ENCODE measurements at regions not wholly inside any gene's neighbourhood (a gene's known extent, or its start where the extent isn't known, plus 50 kb on each side); places are given as distances from the start of the nearest gene placed in this dataset.

DNA sequence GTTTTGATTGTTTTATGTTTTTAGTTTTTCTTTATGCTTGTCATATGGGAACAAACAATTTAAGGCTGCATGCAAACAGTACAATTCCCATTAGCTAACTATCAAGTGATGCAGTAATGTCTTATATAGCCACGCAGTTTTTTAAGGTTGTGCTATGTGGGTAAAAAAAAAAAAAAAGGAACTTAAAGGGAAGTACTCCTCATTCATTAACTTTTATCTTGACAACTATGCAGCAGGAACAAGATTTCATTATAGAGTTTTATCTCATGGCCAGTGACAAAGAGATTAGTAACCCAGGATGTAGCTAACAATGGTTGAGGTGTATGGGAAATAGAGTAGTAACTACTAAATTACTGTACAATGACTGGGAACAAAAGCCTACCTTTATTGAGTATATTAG, 1008.2 kb upstream of the CDH9 start:
- no peak overlapping the region for H3K9ac ChIP-seq (replicated peaks; ENCODE audit: extremely low read depth, insufficient read depth, low read length)
- H3K79me2 ChIP-seq (ENCODE audit: control insufficient read depth, insufficient read depth, low read length) = no peaks in the 10 kb centered on the region
- TF ChIP-seq, protein P1, sequence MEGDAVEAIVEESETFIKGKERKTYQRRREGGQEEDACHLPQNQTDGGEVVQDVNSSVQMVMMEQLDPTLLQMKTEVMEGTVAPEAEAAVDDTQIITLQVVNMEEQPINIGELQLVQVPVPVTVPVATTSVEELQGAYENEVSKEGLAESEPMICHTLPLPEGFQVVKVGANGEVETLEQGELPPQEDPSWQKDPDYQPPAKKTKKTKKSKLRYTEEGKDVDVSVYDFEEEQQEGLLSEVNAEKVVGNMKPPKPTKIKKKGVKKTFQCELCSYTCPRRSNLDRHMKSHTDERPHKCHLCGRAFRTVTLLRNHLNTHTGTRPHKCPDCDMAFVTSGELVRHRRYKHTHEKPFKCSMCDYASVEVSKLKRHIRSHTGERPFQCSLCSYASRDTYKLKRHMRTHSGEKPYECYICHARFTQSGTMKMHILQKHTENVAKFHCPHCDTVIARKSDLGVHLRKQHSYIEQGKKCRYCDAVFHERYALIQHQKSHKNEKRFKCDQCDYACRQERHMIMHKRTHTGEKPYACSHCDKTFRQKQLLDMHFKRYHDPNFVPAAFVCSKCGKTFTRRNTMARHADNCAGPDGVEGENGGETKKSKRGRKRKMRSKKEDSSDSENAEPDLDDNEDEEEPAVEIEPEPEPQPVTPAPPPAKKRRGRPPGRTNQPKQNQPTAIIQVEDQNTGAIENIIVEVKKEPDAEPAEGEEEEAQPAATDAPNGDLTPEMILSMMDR (IDR thresholded peaks at IDR 0.05; ENCODE audit: extremely low read depth in 1 of 2, insufficient read depth in 1 of 2, low read depth in 1 of 2, low read length in 2 of 2) = no peak
- TF ChIP-seq EZH2 (IDR thresholded peaks at IDR 0.05; ENCODE audit: borderline replicate concordance, low read depth, low read length, severe bottlenecking) (no peak), FOS (IDR thresholded peaks at IDR 0.05; ENCODE audit: borderline replicate concordance, insufficient read depth, low read length) (no peak), GATA2 (IDR thresholded peaks at IDR 0.05; ENCODE audit: insufficient read depth, insufficient read length, low read depth, low read length) (no peak), JUN (IDR thresholded peaks at IDR 0.05; ENCODE audit: borderline replicate concordance, insufficient read depth, insufficient read length, low read depth) (no peak), POLR2A (IDR thresholded peaks at IDR 0.05; ENCODE audit: low read depth, low read length) (no peak), POLR2AphosphoS5 (IDR thresholded peaks at IDR 0.05; ENCODE audit: insufficient read depth, low read depth, low read length) (no peak), MYC (IDR thresholded peaks at IDR 0.05; ENCODE audit: low read depth, low read length) (no peak)
- TF ChIP-seq, protein P2, sequence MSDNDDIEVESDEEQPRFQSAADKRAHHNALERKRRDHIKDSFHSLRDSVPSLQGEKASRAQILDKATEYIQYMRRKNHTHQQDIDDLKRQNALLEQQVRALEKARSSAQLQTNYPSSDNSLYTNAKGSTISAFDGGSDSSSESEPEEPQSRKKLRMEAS (IDR thresholded peaks at IDR 0.05; ENCODE audit: insufficient read depth, insufficient read length) = no peak
- H3K27me3 ChIP-seq (ENCODE audit: control insufficient read depth in 2 of 2, insufficient read depth in 2 of 2, low read length in 2 of 2) = no peaks in the 10 kb centered on the region
- H3K9me1 ChIP-seq (replicated peaks; ENCODE audit: control insufficient read depth, extremely low read depth, insufficient read depth, low read length) = no peaks in the 10 kb centered on the region
- FAIRE-seq = no peak
- H3K27ac ChIP-seq (ENCODE audit: insufficient read depth, low read depth, low read length) = no peak overlapping the region
- ChIA-PET POLR2A (no interaction called here), CTCF (interaction anchor here (0.7 kb wide), 1 partner anchor 417 kb away, joined by 3 read pairs; no protein-coding TSS in a partner anchor)
- no peaks in the 10 kb centered on the region for H3K9me3 ChIP-seq (replicated peaks; ENCODE audit: control insufficient read depth, insufficient read depth, low read length)
- no peaks in the 10 kb centered on the region for H4K20me1 ChIP-seq (replicated peaks; ENCODE audit: control insufficient read depth, extremely low read depth, insufficient read depth, low read length)
- H3K4me2 ChIP-seq (ENCODE audit: insufficient read depth, low read length) = no peak overlapping the region
- H3K4me3 ChIP-seq (replicated peaks in 1 of 3; ENCODE audit: insufficient read depth in 1 of 3, low read depth in 1 of 3, low read length in 3 of 3) = no peak overlapping the region
- BruUV-seq (replicated peaks) = no TSS peak
- H3K36me3 ChIP-seq (ENCODE audit: control insufficient read depth in 2 of 2, extremely low read depth in 1 of 2, insufficient read depth in 2 of 2, low read length in 2 of 2) = no peaks in the 10 kb centered on the region
- no peaks in the 10 kb centered on the region for H3K4me1 ChIP-seq (ENCODE audit: control insufficient read depth, extremely low read depth, insufficient read depth, low read length)
- no peak overlapping the region for H2AFZ ChIP-seq (ENCODE audit: low read depth, low read length)
- DNase-seq (ENCODE audit: low read depth, low spot score) = no peak
- dilution Hi-C loops (cut with MboI; ENCODE audit: extremely low pct_ligation_motif_present, low sequenced_read_pairs) = no loop called here
- intact Hi-C loops (cut with micrococcal nuclease) = no loop called here

All from endothelial cell of umbilical vein (primary cell).